ENCODE measurements at regions not wholly inside any gene's neighbourhood (a gene's known extent, or its start where the extent isn't known, plus 50 kb on each side); places are given as distances from the start of the nearest gene placed in this dataset.

DNA sequence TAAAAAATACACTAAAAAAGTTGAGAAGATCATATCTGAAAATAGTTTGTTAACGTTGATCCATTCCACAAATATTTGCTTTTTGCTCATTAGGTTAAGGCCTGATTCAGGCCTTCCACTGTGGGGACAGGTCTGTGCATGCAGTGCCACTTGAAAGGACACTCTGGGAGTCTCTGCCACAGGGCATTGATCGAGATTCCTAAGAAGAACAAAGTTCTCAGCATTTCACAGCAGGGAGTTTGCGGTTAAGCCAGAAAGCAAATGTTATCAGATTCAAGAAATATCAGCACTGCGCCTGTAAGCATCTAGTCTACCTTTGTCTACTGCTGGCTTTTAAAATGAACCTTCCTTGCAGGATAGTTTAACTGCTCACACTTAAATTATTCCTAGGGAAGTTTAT is 62.2 kb upstream of the TNIP3 start:
- no peak for DNase-seq

DNA sequence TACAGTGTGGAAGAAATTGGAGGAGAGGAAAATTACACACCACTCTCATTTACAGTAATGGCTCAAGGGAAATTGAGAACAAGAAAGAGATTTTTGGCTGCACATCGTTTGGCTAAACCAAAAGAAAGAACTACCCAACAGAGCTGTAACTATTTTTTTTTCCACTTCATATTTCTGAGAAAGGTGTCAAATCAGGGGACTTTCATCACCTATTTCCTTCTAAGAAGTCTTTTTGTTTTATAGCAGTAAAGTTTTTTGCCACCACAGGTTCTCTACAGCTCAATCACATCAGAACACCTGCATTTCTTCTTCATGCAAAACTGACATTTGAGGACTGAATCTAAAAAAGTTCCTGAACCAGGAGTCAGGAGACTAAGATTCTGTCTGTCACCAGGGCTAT is 57.5 kb upstream of the TNIP3 start:
- no peak for DNase-seq

DNA sequence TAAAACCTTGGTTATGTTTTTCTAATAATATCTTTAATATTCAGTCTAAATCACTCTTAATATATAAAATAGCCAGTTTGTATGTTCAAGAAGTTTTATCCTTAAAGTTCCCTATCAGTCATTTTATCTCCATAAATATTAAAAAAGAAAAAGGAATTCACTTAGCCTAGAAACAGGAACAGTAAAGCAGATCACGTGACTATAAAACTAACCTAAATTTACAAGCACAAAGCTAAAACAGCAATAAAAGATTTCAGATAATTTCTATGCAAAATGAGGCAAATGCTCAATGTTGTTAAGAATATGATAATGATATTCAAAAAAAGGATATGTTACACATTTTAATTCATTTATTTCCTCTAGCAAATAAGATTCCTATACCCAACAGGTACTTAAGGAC is 57.1 kb upstream of the TNIP3 start:
- DNase-seq, result no peak

DNA sequence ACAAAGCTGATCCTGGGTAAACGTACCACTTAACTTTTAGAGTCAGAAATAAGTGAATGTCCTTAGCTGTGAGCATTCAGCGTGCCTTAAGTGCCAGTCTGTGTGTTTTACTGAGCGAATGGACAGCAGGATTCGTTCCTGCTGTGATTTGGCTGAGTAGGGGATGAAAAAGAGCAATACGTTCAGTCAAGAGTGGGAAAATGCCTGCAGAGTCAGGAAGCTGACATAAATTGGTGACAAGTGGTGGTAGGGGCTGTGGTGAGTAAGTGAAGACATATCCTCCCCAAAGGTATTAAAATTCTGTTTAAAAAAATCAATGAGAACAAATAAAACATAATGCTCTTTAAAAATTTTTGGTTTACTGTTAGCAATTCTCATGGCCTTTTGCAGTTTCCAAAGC is 56.6 kb upstream of the TNIP3 start:
- DNase-seq, result no peak

DNA sequence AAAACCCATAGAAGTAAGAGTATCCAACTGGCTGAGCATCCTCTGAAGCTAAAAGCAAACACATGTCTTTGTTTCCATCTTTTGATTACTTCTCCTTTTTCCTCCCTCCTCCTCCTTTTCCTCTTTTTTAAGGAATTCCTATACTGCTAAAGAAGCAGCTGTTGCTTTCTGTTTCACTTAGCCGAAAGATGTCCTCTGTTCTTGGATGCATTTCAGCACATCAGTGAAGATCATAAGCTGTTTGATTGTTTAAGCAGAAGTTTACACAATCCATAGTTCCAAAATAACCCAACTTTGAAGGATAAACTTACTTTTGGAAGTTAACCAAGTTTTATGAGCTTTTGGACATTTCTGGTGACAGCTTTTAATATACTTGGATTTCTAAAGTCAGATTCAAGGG is 55.1 kb upstream of the TNIP3 start:
- DNase-seq, result no peak

DNA sequence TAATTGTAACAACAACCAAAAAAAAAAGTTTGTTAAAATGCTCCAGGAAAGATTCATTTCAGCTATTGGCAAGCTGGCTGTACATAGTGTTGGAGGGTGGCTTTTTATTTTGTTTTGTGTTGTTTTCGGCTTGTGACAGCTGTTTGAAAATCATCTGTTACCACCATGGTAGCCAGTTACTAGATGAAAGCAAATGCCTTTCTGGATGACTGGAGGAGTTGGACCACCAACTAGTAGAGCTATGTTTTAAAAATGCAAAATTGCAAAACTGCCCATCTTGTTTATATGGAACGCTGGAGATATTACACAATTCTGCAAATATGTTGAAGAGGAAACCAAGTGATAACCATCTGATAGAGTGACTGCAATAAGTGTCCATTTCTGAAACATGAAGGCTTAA is 53.2 kb upstream of the TNIP3 start:
- no peak for DNase-seq

DNA sequence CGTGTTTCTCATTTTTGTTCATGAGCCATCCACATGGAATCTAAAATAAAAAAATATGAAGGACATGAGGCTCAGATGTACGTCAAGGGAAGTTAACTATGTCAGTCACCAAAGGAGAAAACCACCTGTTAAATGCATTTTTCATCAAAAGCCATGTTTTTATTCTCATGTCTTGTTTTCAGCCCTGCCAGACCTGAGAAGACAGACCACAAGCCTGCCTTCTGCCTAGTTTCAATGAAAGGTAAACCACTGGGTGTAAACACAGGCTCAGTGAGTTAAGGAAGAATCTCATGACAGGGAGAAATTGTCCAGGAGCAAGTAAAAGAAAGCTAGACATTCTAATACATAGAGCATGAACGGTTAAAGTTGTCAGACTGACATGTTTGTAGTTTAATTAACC is 52.3 kb upstream of the TNIP3 start:
- no peak for DNase-seq

DNA sequence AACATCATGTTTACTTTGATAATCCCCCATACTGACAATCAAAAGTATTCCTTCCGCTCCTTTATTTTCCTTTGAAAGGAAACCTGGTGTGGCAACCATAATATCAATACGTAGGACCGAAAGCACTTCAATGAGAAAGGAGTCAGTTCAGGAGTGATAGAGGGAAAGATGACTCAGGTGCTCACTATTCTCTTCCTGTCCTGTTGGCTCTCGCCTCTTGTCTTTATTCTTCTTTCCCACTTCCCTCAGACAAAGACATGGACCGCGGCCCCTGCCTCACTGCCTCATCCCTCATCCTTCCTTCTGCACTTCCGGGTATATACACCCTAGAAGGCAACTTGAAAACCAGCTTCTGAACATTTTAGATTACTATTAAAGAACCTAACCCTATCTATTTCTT is 49.8 kb upstream of the TNIP3 start:
- DNase-seq, result no peak
